GM18498 (cell line): ENCODE measurements at regions not wholly inside any gene's neighbourhood (a gene's known extent, or its start where the extent isn't known, plus 50 kb on each side); places are given as distances from the start of the nearest gene placed in this dataset.

ENCODE experiments used
- ATAC-seq: cut with Tn5 transposase; IDR thresholded peaks from one replicate; pipeline ENCODE4 v1.9.1; 2021; ENCODE audit warnings: mild to moderate bottlenecking, moderate library complexity; ENCODE audit not compliant: unreplicated experiment

DNA sequence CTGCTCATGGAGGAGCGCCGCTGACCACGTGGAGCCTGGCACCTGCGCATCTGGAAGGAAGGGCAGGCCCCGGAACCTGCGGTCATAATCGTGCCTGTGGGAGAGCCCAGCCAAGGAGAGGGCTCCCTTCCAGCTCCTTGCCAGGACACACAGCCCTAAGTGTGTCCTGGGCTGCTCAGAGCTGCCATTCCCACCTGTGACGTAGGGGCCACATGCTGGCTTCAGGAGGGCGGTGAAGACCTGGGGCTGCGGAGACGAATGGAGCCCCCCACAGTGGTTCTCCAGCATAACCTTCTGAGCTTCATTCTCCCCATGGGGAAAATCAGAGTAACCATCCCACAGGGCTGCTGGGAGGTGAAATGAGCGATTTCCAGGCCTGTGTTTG, 127.6 kb upstream of the CHST15 start:
- ATAC-seq = no peak

GRCh38 chr10:124220547-124220946, 127.1 kb upstream of the CHST15 start:
- ATAC-seq = no peak

DNA sequence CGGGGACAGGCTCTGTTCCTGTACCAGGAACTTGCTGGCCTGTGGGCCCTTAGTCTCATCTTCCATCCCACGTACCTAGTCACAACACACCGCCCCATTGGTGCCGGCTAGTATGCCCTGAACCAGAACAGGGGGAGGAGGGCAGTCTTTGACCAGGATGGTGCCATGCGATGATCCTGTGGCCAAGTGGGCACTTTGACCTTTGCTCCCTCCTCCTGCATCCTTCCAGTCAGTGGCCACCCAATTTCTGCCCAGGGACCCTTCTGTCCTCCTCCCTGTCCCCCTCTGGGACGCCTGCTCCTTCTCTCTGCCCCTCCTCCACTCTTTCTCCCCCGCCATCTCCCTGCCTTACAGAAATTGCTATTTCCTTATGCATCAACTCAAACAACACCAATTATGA, 126.3 kb upstream of the CHST15 start:
- no peak for ATAC-seq

DNA sequence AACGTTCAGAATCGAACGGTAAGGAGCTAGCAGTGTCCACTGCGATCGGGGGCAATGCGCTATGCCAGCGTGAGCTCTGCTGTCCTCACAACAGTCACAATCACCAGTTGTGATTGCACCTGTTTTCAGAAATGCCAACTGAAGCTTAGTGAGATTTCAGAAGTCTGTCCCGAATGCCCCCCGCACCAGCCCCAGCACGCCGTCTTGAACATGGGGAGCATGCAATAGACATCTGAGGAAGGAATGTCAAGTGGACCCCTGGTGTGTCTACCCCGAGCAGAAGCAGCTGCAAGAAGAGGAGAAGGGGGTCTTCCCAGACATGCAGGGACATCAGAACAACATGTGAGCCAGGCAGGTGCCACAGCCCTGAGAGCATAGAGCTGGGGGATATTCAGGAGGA, 125.7 kb upstream of the CHST15 start:
- no peak for ATAC-seq

DNA sequence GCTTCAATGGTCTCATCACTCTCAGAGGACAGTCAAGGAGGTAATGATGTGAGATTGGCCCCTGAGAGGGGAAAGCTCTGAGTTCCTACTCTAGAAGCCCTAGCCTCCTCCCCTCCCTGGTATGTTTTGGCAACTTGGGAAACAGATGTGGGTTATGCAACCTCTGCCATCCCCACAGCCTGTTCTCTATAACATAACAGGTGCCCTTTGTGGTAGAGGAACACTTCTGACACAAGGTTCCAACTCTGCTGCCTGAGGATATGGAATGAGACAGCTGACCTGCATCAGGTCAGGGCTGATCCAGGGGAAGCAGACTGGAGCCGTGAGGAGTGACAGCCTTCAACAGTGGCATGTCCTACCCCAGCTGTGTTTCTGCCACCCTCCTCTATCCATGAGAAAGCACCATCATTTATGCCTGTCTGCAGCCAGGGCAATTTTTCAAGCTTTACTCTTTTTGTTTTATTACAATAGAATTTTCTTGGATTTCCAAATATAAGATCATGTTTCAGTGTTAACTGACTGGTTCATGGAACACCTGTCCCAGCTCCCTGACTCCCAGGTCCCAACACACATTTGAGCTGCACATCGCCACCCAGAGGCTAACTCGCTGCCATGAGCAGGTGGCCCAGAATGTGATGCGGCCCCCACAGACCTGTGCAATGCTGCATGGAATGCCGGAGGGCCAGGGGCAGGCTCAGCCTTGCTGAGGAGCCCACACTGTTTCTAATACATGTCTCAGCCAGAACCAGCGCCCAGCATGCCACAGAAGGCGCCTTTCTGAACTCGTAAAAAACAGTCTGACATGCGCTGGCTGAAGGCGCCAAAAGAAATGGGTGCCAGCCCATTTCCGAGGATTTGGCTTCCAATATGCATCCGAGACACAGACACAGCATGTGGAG, 124.8 kb upstream of the CHST15 start:
- ATAC-seq = no peak

- ATAC-seq = no peak
Observed at GRCh38 chr10:124217031-124217430, 123.6 kb upstream of the CHST15 start.

DNA sequence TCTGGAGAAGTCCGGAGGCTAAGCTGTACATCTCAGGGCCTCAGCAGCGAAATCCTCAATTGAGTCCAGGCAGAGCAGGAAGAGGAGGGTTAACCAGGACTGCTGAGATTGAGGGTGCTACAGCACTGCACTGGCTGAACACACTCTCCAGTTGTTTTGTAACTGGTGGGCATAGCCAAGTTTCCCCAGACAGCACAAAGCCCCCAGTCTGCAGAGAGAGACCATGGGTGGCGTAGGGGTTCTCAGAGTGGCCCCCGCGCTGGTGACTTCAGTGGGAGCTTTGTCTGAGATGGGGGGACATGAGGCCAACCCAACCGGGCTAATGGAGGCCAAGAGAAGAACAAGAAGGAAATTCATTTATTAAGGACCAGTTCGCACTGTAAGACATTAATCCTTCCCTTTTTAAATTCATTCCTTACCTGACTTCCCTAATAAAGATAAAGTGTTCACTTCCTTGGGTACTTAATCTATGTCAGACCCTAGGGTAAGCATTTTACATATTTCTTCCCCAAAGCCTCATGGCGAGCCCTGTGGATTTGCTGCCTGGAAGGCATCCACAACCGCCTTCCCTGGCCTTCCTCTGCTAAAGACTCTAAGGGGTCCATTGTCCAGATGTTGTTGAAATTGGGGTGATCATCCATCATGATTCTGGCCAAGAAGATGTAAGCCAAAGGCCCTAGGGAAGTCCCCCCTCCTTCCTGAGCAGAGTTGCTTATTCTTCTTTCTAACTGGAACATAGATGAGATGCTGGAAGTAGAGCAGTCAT, 121.4 kb upstream of the CHST15 start:
- no peak for ATAC-seq

DNA sequence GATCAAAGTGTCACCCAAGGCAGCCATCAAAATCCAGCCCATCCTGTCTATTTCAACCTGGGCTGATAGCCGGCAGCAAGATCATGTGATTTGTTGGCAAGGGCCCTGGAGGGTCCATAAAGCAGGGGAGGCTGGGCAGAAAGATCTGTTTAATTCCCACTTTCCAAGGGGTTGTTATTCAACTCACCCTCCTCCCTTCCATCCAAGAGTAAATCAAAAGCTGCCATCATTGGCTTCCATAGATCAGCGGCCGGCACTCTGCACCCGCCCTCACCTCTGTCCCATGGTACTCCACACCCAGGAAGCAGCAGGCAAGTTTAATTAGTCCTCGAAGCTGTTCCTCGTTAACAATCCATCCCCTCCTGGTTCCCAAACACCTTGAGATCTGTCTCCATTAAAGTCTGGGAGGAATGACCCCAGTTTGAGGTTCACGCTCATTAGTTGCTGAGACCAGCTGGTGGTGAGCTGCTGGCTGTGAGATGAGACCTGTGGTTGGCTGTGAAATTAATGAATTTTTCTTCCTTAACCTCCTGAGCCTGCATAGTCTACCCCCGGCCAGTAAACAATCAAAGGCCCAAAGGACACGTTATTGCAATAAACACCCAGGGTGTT, 120.6 kb upstream of the CHST15 start:
- no peak for ATAC-seq

GRCh38 chr10:124213471-124213870, 120.1 kb upstream of the CHST15 start:
- no peak for ATAC-seq

GRCh38 chr10:124212702-124213101, 119.3 kb upstream of the CHST15 start:
- no peak for ATAC-seq

GRCh38 chr10:124211921-124212320, 118.5 kb upstream of the CHST15 start:
- ATAC-seq = no peak

DNA sequence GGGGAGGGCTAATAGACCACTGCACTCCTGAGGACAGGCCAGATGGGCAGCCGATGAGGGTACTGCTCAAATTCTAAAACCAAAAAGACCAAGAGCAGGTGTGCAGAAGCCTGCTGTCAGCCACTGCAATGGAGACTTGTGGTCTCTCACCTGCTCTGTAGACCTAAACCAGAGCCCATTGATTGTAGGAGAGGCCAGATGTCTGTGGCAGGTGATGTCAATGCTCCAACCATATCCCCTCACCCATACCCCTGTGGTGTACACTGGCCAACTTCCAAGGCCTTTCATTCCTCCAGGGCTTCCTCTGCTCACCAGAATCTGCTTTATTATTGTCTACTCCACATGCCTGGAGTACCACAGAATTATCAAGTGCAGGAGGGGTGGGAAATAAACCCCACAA, 116.9 kb upstream of the CHST15 start:
- ATAC-seq = no peak

DNA sequence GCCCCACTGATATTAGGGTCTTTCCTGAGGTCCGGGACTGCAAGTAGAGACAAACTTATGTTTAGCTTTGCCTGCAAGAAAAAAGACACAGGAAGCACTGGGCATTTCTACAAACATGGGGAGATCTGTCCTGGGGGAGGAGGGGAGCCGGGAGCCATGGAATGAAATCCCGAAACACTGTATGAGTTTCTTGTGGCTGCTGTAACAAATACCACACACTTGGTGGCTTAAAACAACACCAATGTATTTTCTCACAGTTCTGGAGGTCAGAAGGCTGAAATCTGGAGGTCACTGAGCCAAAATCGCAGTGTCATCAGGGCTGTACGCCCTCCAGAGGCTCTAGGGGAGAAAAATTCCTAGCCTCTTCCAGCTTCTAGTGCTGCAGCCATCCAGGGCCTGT, 114.0 kb upstream of the CHST15 start:
- ATAC-seq = no peak

- ATAC-seq = no peak
Observed at GRCh38 chr10:124206616-124207015, 113.2 kb upstream of the CHST15 start.

DNA sequence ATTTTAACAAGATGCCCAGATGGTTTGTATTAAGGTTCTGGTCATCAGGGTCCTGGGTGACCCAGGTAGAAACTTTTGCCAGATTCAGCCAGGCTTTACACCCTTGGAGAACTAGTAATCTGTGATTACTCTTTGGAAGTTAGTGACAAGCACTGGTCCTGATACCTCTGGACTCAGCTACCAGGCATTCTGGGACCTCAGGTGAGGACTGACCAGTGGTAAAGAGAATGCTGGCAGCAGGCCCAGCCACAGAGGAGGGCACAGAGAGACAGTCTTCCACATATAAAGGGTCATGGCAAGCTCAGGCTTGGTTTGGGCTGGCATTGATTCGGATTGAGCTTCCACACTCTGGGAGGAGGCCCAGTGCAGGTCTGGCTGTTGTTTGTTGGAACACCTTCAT, 112.0 kb upstream of the CHST15 start:
- no peak for ATAC-seq

DNA sequence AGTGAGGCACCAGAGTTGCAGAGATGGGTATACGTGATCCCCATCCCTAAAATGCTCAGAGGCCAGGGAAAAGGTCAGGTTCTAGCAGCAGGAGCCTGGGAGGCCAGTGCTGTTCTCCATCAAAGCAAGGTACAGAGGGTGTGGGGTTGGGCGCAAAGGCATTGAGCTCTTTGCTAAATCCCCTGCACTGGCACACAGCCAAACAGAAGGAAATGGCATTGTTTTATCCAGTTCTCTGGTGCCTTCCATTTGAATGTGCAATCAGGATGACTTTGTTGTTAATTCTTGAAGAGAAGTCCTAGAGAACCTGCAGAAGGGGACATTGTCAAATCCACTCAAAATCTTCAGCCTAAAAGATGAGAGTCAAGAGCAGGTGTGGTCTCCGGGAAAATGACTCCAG, 111.3 kb upstream of the CHST15 start:
- ATAC-seq = no peak

- no peak for ATAC-seq
Observed at GRCh38 chr10:124200011-124200410, 106.6 kb upstream of the CHST15 start.

GRCh38 chr10:124198871-124199270, 105.5 kb upstream of the CHST15 start:
- no peak for ATAC-seq

- ATAC-seq = no peak
Observed at GRCh38 chr10:124198125-124198501, 104.7 kb upstream of the CHST15 start.

GRCh38 chr10:124197371-124198124, 104.2 kb upstream of the CHST15 start:
- ATAC-seq = no peak

GRCh38 chr10:124196659-124197058, 103.3 kb upstream of the CHST15 start:
- ATAC-seq = no peak
